HG02571 (cell line): ENCODE measurements at regions not wholly inside any gene's neighbourhood (a gene's known extent, or its start where the extent isn't known, plus 50 kb on each side); places are given as distances from the start of the nearest gene placed in this dataset.
"Not testable (repeated sequence)": the region's sequence is repeated elsewhere in the genome, so short reads cannot be mapped to it uniquely, and the experiment has no call there.

Source experiments
- ATAC-seq: cut with Tn5 transposase; IDR thresholded peaks from one replicate; pipeline ENCODE4 v1.9.1; 2021; ENCODE audit warnings: mild to moderate bottlenecking, moderate library complexity; ENCODE audit not compliant: unreplicated experiment

- ATAC-seq: no peak
Measured at GRCh38 chr13:22980936-22981335, 199.8 kb upstream of the SGCG start.

GRCh38 chr13:22993148-22993547 is 187.6 kb upstream of the SGCG start:
- ATAC-seq: no peak

GRCh38 chr13:23003446-23003845 is 177.3 kb upstream of the SGCG start:
- no peak for ATAC-seq

GRCh38 chr13:23007426-23007825 is 173.4 kb upstream of the SGCG start:
- ATAC-seq: no peak

GRCh38 chr13:23018143-23018542 is 162.6 kb upstream of the SGCG start:
- no peak for ATAC-seq

- ATAC-seq: peak; percentile 86
Measured at GRCh38 chr13:23020246-23020843, 160.4 kb upstream of the SGCG start.

- no peak for ATAC-seq
Measured at GRCh38 chr13:23021906-23022305, 158.9 kb upstream of the SGCG start.

GRCh38 chr13:23022704-23023103 is 158.1 kb upstream of the SGCG start:
- no peak for ATAC-seq

GRCh38 chr13:23025864-23026608 is 154.7 kb upstream of the SGCG start:
- no peak for ATAC-seq

GRCh38 chr13:23039266-23039935 is 141.4 kb upstream of the SGCG start:
- no peak for ATAC-seq

- ATAC-seq: no peak
Measured at GRCh38 chr13:23042181-23042580, 138.6 kb upstream of the SGCG start.

GRCh38 chr13:23044906-23045305 is 135.9 kb upstream of the SGCG start:
- no peak for ATAC-seq

- no peak for ATAC-seq
Measured at GRCh38 chr13:23050126-23050525, 130.7 kb upstream of the SGCG start.

- ATAC-seq: not testable (repeated sequence)
Measured at GRCh38 chr13:23053711-23054110, 127.1 kb upstream of the SGCG start.

GRCh38 chr13:23059173-23059572 is 121.6 kb upstream of the SGCG start:
- ATAC-seq: no peak

GRCh38 chr13:23060959-23061358 is 119.8 kb upstream of the SGCG start:
- ATAC-seq: no peak

GRCh38 chr13:23067129-23067528 is 113.7 kb upstream of the SGCG start:
- no peak for ATAC-seq

- no peak for ATAC-seq
Measured at GRCh38 chr13:23069566-23069965, 111.2 kb upstream of the SGCG start.

GRCh38 chr13:23074075-23074828 is 106.5 kb upstream of the SGCG start:
- ATAC-seq: no peak

GRCh38 chr13:23081220-23081619 is 99.6 kb upstream of the SGCG start:
- ATAC-seq: no peak

GRCh38 chr13:23081901-23082300 is 98.9 kb upstream of the SGCG start:
- ATAC-seq: no peak
